GM19452 (cell line): ENCODE measurements at regions not wholly inside any gene's neighbourhood (a gene's known extent, or its start where the extent isn't known, plus 50 kb on each side); places are given as distances from the start of the nearest gene placed in this dataset.

Experiments
- ATAC-seq: cut with Tn5 transposase; IDR thresholded peaks from one replicate; pipeline ENCODE4 v1.9.1; 2021; ENCODE audit not compliant: unreplicated experiment

DNA sequence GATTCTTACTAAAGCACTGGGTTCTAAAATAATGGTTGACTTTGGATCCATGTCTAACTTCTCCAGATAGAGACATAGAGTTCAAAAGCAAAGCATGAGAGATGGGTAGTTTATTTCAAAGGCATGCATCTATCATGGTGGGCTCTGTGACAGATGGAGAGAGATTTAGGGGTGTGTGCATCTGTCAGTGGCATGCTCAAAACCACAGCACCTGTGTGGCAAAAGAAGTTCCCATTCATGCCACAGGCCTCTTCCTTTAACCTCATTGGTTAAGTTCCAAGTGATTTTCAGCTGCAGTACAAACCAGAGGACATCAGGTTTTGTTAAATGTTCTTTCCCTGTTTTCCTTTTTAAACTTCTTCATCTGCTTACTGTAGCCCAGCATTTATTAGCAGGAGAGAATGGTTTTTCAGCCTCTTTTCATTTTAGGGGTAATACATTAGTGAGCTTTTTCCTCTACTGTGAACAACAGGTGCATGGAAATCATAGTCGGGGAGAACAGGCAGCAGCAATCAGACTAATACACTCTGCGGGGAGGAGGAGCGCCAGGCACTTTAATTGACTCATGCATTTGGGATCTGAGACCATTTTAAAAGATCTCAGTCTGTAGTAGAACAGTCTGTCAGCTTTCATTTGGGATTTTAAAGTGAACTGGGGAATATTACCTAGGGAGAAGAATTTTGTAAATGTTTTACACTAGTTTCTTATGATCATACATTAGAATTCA, 52.4 kb upstream of the UPP2 start:
- no peak for ATAC-seq

DNA sequence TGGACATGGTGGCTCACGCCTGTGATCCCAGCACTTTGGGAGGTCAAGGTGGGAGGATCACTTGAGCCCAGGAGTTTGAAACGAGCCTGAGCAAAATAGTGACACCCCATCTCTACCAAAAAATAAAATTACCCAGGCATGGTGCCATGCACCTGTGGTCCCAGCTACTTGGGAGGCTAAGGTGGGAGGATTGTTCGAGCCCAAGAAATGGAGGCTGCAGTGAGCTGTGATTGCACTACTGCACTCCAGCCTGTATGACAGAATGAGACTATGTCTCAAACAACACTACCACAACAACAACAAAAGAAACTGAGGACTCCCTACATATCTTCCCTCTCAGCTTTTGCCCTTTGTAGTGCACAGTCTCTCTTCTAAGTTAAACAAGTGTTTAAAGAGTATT, 53.3 kb upstream of the UPP2 start:
- no peak for ATAC-seq

DNA sequence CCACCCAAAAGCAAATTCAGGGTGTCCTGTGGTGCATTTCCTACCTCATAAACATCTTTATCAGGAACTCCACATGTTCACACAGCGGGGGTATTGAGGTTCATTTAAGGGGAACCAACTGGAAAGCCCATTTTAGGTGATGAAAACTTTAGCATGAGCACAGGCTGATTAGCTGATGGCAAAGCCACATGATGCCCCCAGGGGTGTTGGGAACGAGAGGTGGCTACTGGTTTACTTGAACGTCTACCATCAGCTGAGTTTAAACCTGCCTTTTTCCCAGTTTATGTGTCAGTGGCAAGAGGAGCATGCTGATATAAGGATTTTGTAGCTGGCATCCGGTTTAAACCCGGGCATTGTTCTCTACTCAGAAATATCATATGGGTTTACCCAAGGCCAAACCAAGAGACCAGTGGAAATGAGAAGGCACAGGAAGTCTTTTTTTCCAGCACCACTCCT, 54.5 kb upstream of the UPP2 start:
- no peak for ATAC-seq

DNA sequence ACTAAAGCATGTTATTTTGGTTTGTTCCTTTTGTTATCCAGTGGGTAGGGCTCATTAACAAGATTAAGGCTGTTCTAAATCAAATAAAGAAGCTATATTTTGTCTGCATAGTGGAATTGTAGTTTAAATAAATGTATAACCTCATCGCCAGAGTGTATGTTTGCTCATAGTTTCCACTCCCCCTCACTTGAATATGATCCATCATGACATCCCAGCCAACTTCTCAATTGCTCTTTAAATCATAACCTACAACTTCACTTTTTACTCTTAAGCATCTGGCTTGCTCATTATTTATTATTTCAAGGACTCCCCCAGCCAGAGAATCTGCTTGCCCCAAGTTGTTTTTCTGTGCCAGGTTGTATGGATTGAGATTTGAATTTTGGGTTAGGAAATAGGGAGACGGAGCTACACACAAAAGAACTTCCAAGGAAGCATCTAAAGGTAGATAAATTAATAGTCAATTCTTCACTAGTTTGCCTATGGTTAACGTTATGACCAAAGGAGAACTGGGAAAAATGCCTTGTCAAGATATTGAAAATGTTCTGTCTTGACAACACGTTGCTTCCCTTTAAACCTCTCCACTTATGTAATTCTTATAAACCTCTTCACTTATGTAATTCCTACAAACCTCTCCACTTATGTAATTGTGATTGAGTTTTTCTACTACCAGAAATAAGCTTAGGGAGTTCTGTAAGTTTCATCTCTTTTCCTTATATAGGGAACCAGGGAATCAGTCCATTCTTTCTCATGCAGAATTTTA, 55.4 kb upstream of the UPP2 start:
- ATAC-seq = no peak

DNA sequence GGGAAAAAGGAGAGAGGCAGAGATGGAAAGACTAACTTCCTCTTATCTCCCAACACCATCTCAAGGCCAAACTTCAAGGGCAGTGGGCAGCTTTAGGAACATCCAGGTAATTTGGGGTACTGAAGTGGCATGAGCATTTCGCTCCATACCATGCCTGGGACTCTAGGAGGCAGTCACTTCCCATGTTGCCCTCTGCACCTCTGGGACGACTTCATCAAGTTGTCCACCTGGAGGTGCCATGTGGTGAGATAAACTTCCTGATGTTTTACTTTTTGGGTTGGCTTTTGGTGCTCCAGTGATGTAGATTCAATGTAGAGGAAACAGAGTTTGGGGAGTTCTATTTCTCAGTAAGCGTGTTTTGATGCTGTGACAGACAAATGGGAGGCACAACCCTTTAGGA, 56.3 kb upstream of the UPP2 start:
- no peak for ATAC-seq

DNA sequence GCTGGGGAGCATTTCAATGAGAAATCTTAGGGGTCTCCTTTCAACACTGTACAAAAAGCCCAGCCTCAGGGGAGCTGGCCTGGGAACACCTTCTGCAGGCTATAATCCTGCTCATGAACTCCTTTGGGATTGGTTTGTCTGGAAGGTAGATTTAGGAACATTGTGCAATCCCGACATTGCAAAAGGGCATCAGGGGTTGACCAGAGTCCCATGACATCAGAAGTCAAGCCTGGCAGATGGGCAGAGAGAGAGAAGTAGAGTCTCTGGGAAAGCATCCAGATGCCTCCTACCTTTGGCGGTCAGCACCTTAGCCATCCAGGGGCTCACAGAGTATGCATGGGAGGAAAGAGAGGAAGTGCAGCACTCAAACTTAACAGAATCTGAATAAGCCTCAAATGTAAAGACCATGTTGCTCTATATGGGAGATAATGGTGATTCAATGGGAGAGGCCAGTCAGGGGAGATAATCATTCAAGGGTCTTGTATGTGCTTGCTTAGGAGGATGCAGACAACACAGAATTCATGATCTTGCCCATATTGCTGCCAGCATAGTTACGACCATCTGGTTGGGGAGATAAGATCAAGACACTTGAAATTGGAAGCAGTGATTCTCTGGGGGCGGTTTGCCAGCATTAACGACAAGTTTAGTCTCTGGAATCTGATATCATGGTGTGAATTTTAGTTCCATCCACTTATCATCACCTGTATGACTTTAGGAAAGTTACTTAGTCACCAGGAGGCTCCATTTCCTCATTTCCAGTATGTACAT, 58.3 kb upstream of the UPP2 start:
- ATAC-seq = no peak

DNA sequence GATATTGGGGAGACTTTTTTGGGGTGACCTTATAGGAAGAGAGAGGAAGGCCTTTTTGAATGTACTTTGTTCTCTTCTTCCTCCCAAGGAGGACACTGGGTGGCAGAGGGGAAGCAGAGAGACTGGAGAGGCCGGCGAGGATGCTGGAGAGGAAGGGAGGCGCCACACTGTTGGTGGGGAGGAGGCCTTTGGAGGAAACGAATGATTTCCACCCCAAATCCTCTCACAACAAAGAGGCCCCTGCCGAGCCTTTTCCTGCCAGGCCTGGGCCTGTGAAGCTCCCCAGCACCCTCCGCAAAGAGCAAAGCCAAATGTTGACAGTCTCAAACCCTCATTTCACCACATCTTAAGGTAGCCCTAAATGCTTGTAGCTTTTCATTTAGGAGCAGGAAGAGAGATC, 59.0 kb upstream of the UPP2 start:
- ATAC-seq = no peak

DNA sequence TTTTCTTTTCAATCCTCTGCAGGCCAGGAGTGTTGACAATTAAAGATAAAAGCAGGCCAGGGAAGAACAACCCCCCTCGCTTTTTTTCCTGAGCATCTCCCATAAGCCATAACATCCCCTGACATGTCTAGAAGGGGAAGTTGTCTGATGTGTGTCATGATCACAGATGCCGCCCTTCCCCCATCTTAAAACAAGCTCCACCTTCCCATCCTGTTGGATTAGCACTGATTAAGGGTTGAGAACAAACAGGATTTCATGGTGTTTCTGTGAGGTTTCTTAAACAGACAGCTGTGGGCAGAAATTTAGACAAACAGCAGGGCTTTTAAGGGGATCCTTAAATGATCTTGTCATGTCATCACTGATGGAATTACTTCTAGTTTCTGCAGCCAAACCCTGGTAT, 59.4 kb upstream of the UPP2 start:
- no peak for ATAC-seq

DNA sequence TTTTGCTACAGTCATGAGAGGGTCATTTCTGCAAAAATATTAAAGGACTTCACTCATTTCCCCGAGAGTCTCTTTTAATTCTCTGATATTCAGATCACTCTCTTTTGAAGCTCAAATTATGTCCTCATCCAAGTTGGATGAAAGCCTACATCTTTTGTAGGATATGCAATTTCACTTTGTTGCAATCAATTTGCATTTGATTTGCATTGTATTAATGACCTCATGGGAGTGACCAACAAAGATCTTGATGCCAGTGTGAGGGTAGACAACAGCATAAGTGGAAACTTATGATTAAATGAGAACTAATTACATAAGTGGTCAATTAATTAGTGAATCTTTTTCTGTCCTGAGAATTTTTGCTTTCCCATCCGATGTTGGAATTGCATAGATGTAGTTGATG, 60.3 kb upstream of the UPP2 start:
- no peak for ATAC-seq

DNA sequence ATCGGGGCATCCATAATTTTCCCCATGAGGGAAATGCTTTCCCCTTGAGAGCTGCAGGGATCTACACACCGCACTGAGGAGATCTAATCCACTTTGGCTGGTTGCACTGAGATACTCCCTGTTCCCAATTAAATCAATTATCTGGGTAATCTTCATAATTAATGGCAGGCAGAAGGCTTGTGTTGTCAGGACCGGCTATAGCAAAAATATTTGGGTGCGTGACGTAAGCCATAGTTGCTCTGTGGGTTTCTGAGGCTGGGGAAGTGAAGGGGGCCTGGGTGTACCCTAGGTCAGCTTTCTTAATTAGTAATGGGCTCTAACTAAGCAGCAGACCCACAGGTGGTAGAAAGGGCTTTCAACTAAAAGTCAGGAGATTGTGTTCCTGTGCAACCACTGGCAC, 62.8 kb upstream of the UPP2 start:
- ATAC-seq = no peak

DNA sequence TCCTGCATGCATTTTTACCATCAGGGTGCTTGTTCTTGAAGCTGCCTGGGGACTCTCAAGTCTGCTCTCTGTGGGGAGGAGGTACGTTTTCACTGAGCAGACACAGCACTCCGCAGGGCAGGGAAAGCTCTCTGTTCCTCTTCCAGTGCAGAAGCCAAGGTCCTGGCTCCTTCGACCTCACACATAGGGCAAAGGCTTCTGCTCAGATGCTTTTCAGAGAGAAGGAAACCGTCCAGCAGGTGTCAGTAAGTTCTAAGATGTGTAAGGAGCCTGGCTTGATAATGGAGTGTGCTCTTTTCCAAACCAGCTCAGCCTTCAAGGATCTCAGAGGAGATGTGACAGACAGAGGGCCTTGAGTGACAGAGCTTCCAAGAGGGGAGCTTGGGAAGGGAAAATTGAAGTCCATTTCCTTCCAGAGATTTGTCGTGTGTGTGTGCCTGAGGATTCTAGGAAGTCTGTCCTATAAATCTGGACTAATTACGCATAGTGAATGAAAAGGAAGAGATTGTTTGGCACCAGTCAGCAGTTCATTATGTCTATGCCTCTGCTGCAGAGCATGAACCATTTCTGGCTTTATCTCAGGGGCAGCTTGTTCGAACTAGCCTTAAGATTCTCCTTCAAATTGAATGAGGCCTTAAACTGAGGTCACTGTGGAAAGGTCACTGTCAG, 67.3 kb upstream of the UPP2 start:
- no peak for ATAC-seq

DNA sequence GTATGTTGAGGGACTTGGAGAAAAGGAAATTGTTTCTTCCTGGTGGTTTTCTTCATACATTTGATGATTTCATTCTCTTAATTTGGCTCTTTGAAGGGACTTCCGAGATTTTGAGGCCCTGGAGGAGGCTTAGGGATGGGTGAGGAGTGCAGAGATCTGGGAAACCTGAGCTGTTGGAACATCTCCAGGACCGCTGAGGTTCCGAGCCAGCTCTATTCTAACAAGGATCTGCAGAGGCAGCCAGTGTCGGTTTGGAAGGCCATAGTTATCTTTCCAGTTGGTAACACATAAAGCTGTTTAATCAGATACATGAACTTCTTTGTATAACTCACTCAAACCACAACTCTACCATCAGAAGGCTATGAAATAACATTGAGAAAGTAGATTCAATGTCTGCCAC, 70.3 kb upstream of the UPP2 start:
- no peak for ATAC-seq

DNA sequence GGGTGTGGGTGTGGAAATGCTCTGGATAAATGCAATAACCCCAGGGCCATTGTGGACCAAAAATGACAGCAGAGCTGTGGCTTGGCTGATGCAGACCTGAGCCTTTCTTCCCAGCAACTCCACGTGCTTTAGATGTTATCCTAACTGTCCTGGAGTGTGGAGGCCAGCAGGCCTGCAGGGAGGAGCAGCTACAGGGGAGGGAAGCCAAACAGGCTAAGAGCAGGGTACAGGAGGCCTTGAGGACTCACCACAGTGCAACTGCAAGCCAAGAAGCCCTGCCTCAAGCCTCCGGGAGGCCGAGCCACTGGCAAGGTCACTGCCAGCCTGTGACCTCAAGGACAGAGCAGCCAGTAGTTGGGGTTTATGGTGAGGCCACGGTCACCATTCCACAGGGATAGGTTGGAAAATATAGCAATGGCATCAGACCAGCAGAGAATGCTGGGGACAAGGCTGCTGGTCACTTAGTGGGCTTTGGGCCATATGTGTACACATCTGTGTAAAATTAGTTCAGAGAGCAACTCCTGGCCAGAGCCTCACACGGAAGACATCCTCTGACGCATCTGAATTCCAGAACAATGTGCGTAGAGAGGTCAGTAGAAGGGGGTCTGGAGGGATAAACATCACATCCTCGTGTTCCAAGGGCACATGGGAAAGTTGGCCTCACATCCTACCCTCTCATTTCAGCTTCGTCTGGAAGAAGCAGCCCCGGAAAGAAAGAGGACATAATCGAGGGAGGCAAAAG, 76.2 kb upstream of the UPP2 start:
- no peak for ATAC-seq

DNA sequence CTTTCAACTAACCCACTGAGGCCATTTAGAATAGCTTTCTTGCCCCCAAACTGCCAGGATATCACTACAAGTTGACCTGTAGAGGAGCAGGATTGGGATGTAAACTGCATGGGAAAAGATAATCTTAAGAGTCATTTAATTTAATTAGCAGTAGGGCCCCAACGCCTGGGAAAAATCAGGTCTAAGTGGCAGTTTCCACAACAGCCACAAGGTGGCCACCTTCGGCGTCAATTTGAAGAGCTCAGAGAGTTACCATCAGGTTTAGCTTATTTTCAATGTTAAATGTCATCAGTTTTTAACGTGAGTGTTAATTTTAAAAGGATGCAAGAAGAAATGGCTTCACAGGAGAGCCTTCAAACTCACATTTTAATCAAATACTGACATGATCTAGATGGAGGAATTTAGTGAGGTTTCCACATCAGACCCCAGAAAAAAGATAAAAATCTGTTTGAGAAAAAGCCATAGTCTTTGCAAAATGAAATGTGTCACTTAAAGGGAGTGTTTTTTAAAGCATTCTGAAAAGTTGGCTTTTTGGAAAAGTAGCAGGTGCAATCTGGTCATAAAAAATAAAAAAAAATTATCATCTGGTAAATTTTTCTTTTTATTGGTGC, 77.3 kb upstream of the UPP2 start:
- ATAC-seq = peak; percentile 69

DNA sequence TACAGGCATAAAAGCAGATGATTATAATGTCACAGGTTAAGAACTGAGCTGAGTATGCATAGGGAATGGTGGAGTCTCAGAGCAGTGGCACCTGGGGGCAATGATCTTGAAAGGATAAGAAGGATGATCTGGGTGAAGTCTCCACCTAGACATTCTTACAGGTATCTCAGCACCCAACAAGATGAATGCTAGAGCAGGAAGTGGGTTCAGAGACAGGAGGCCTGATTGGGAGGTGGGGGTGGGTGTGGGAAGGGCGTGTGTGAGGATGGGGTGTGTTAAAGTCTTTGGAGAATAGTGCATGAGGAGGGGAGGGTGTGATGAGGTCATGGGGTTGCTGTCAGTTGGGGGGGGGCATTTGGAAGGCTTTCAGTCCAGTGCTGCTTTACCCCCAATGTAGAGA, 78.8 kb upstream of the UPP2 start:
- ATAC-seq = no peak

DNA sequence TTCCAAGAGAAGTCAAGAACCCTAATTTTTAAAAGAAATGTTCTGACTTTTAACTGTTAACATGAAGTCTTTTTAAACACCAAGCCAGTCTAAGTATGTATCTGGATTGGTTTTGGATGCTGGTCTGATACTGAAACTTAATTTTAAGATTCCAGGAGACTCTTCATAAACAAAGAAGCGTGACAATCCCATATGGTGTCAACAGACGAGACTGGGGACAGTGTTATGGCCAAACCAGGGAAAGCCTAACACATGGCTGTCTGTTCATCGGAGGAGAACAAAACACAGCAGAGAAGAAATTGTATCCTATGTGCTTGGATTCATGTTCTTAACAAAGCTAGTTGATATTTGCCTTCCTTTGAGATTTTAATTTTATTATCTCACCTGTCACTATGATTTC, 80.5 kb upstream of the UPP2 start:
- no peak for ATAC-seq

DNA sequence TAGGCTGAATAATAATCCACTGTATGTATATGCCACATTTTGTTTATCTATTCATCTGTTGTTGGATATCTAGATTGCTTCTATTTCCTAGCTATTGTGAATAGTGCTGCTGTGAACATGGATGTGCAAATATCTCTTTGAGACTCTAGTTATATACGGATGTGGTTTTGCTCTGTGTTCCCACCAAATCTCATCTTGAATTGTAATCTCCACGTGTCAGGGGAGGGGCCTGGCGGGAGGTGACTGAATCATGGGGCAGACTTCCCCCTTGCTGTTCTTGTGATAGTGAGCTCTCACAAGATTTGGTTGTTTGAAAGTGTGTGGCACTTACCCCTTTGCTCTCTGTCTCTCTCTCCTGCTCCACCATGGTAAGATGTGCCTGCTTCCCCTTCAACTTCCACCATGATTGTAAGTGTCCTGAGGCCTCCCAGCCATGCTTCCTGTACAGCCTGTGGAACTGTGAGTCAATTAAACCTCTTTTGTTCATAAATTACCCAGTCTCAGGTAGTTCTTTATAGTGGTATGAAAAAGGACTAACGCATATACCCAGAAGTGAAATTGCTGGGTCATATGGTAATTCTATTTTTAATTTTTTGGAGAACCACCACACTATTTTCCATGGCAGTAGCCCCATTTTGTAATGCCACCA, 86.1 kb upstream of the UPP2 start:
- no peak for ATAC-seq

DNA sequence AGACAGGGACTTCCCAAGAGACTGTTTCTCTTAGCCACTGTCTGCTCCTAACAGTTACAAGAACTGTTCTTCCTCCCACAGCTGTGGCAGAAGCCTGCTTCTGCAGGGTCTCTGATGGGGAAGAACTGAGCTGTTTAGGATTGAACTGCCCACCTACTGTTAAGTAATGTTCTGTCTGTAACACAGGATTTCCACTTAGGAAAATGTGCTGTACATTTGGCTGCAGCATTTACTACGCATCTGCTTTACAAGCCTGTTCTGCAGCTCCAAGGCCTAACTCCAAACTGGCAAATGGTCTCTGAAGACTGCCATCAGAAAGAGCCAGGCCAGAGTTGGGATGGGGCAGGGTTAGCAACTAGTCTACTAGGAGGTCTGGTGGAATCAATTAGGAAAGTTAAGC, 87.8 kb upstream of the UPP2 start:
- ATAC-seq = no peak

DNA sequence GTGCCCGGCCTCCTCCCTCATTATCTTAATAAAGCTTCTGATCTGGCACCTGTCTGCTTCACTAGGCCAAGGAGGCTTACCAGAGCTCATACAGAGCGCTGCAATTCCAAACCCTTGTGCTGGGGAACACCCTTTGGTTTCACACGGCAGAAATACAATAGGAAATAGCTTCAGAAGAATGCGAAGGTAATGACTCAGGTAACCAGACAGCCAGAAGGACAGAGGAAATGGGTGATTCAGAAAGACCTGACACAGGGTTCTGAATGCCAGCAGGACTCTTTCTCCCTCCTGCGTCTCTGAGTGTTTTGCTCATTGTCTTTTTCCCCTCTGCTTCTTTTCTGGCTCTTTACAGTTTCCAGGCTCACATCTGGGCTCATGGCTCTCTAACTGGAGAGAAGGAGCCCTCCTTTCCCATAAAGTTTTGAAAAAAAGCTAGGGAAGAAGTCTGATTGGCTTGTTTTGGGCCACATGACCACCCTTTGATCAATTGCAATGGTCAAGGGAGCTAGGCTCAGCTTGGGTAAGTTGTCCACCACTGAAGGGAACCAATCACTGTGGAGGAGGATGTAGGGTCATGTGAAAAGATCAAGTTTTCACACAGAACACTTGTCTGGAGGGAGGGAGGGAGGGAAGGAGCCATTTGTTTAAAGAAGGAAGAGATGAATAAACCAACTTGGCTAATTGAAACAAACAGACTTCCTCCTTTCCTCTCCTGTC, 90.5 kb upstream of the UPP2 start:
- ATAC-seq = no peak
